Neural cell (in vitro differentiated cells): ENCODE measurements at regions not wholly inside any gene's neighbourhood (a gene's known extent, or its start where the extent isn't known, plus 50 kb on each side); places are given as distances from the start of the nearest gene placed in this dataset.

Experiments
- CTCF ChIP-seq: fragments of 450-650 bp; IDR thresholded peaks from 2 replicates; pipeline ENCODE4 v1.5.1; 2014; ENCODE audit warnings: antibody characterized with exemption, mild to moderate bottlenecking, moderate library complexity; ENCODE audit not compliant: poor library complexity, severe bottlenecking
- EP300 ChIP-seq: fragments of 450-650 bp; conservative IDR thresholded peaks from 2 replicates; pipeline ENCODE4 v1.6.1; 2014; ENCODE audit warnings: antibody characterized with exemption, mild to moderate bottlenecking, moderate library complexity; ENCODE audit not compliant: poor library complexity, severe bottlenecking
- EZH2 ChIP-seq: fragments of 200-600, 300-800 bp; shearing (Covaris generic), sonication (generic); IDR thresholded peaks from 2 replicates; pipeline ENCODE4 v1.6.1; 2014; ENCODE audit warnings: antibody characterized with exemption, low read length, borderline replicate concordance, mild to moderate bottlenecking; ENCODE audit not compliant: insufficient read depth, poor library complexity, severe bottlenecking
- POLR2AphosphoS5 ChIP-seq: IDR thresholded peaks from 2 replicates; pipeline ENCODE4 v1.6.1; 2012
- RAD21 ChIP-seq: fragments of 450-650 bp; conservative IDR thresholded peaks from 2 replicates; pipeline ENCODE4 v1.6.1; 2014; ENCODE audit warnings: antibody characterized with exemption, mild to moderate bottlenecking, moderate library complexity
- REST ChIP-seq: IDR thresholded peaks from 2 replicates; pipeline ENCODE4 v1.6.1; 2012; ENCODE audit warnings: borderline replicate concordance
- SMC3 ChIP-seq: fragments of 450-650 bp; conservative IDR thresholded peaks from 2 replicates; pipeline ENCODE4 v1.6.1; 2014; ENCODE audit warnings: antibody characterized with exemption, mild to moderate bottlenecking, moderate library complexity; ENCODE audit not compliant: poor library complexity
- TAF1 ChIP-seq: IDR thresholded peaks from 2 replicates; pipeline ENCODE4 v1.6.1; 2012; ENCODE audit warnings: low read depth

- no peak for TF ChIP-seq CTCF
- TF ChIP-seq POLR2AphosphoS5, result no peak
- TF ChIP-seq SMC3, result no peak
- TF ChIP-seq EZH2, result no peak
- no peak for TF ChIP-seq TAF1
- no peak for TF ChIP-seq EP300
- TF ChIP-seq REST, result no peak
- TF ChIP-seq RAD21, result no peak
Measured at GRCh38 chr7:130878785-130879184, 144.8 kb upstream of the KLF14 start.
